Tibial nerve (tissue), 4 donors: ENCODE measurements at regions not wholly inside any gene's neighbourhood (a gene's known extent, or its start where the extent isn't known, plus 50 kb on each side); places are given as distances from the start of the nearest gene placed in this dataset.

Experiments used
- EP300 ChIP-seq, 2 donors: sonication (generic); formaldehyde crosslinking; IDR thresholded peaks; one replicate each; pipeline ENCODE4 v1.6.1; 2017; ENCODE audit warnings: antibody characterized with exemption in 2 of 2, mild to moderate bottlenecking in 1 of 2
- POLR2A ChIP-seq, 2 donors: fragments of 450-650 bp; IDR thresholded peaks; one replicate each; pipeline ENCODE4 v1.6.1; 2017; ENCODE audit warnings: antibody characterized with exemption in 2 of 2, mild to moderate bottlenecking in 2 of 2, moderate library complexity in 2 of 2
- TF ChIP-seq, protein P1 (sequence below), 5 experiments: fragments of 200-600 bp in 3 of 5; fragments of 450-650 bp in 2 of 5; sonication (generic) in 3 of 5; IDR thresholded peaks; one replicate each; pipeline ENCODE4 v1.5.1; 2016 to 2019; ENCODE audit warnings: antibody characterized with exemption in 5 of 5, mild to moderate bottlenecking in 3 of 5, moderate library complexity in 2 of 5

- TF ChIP-seq, protein P1, sequence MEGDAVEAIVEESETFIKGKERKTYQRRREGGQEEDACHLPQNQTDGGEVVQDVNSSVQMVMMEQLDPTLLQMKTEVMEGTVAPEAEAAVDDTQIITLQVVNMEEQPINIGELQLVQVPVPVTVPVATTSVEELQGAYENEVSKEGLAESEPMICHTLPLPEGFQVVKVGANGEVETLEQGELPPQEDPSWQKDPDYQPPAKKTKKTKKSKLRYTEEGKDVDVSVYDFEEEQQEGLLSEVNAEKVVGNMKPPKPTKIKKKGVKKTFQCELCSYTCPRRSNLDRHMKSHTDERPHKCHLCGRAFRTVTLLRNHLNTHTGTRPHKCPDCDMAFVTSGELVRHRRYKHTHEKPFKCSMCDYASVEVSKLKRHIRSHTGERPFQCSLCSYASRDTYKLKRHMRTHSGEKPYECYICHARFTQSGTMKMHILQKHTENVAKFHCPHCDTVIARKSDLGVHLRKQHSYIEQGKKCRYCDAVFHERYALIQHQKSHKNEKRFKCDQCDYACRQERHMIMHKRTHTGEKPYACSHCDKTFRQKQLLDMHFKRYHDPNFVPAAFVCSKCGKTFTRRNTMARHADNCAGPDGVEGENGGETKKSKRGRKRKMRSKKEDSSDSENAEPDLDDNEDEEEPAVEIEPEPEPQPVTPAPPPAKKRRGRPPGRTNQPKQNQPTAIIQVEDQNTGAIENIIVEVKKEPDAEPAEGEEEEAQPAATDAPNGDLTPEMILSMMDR (IDR thresholded peaks at IDR 0.05): no peak
- no peak for TF ChIP-seq EP300 (IDR thresholded peaks at IDR 0.05)
- TF ChIP-seq POLR2A (IDR thresholded peaks at IDR 0.05): no peak
These were observed 64.0 kb upstream of the DIO2 start for GRCh38 chr14:80275208-80275850.
